WTC11 (cell line): ENCODE measurements at regions not wholly inside any gene's neighbourhood (a gene's known extent, or its start where the extent isn't known, plus 50 kb on each side); places are given as distances from the start of the nearest gene placed in this dataset.

Experiments
- CTCF ChIP-seq: fragments of 200-600 bp; IDR thresholded peaks from 2 replicates; pipeline ENCODE4 v1.8.0; 2022; ENCODE audit warnings: antibody characterized with exemption
- ELF4 ChIP-seq: sonication (generic); formaldehyde crosslinking; IDR thresholded peaks from 2 replicates; pipeline ENCODE4 v1.8.1; 2022; ENCODE audit warnings: low read depth, mild to moderate bottlenecking, moderate library complexity, missing genetic modification reagents
- MYBL2 ChIP-seq: sonication (generic); formaldehyde crosslinking; IDR thresholded peaks from 2 replicates; pipeline ENCODE4 v1.8.1; 2023; ENCODE audit warnings: mild to moderate bottlenecking, moderate library complexity, missing genetic modification reagents
- NR2C2 ChIP-seq: sonication (generic); formaldehyde crosslinking; IDR thresholded peaks from 2 replicates; pipeline ENCODE4 v1.8.0; 2022; ENCODE audit warnings: mild to moderate bottlenecking, missing genetic modification reagents
- USF2 ChIP-seq: sonication (generic); formaldehyde crosslinking; IDR thresholded peaks from 2 replicates; pipeline ENCODE4 v1.8.1; 2023; ENCODE audit warnings: mild to moderate bottlenecking, missing genetic modification reagents, moderate library complexity

- TF ChIP-seq CTCF (no peak), MYBL2 (CRISPR knock-in tag) (no peak), NR2C2 (CRISPR knock-in tag) (no peak), ELF4 (CRISPR knock-in tag) (no peak), USF2 (CRISPR knock-in tag) (no peak)
These were observed 109.9 kb upstream of the C9orf72 start for GRCh38 chr9:27683181-27683580.
